ENCODE measurements at regions not wholly inside any gene's neighbourhood (a gene's known extent, or its start where the extent isn't known, plus 50 kb on each side); places are given as distances from the start of the nearest gene placed in this dataset.

DNA sequence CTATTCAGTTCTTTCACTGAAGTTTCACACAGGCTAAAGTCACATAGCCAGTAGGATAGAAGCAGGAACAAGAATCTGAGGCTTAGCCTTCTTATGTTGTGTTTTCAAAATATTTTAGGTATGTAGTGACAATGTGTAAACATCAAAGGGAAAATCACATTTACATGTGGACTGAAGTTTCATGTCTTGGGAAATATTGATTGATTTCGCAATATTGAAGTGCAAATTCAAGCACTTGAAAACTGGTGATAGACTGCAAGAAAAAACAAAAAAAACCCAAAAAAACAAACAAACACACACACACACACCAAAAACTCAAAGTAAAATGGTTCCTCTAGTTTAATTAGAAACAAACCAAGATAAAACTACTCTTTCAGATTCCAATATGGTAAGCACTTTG is 773.3 kb downstream of the PDCD6IP start:
- TF ChIP-seq, protein P1, sequence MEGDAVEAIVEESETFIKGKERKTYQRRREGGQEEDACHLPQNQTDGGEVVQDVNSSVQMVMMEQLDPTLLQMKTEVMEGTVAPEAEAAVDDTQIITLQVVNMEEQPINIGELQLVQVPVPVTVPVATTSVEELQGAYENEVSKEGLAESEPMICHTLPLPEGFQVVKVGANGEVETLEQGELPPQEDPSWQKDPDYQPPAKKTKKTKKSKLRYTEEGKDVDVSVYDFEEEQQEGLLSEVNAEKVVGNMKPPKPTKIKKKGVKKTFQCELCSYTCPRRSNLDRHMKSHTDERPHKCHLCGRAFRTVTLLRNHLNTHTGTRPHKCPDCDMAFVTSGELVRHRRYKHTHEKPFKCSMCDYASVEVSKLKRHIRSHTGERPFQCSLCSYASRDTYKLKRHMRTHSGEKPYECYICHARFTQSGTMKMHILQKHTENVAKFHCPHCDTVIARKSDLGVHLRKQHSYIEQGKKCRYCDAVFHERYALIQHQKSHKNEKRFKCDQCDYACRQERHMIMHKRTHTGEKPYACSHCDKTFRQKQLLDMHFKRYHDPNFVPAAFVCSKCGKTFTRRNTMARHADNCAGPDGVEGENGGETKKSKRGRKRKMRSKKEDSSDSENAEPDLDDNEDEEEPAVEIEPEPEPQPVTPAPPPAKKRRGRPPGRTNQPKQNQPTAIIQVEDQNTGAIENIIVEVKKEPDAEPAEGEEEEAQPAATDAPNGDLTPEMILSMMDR (IDR thresholded peaks at IDR 0.05): no peak
- TF ChIP-seq POLR2A (IDR thresholded peaks at IDR 0.05): no peak
